KMS-11 (cell line): ENCODE measurements at regions not wholly inside any gene's neighbourhood (a gene's known extent, or its start where the extent isn't known, plus 50 kb on each side); places are given as distances from the start of the nearest gene placed in this dataset.

Source experiments
- H2AFZ ChIP-seq: fragments of 200-600 bp; sonication (generic); 2 replicates; pipeline ENCODE4 v1.6.1; 2016; ENCODE audit warnings: antibody characterized with exemption, mixed run types, low read depth
- H3K27ac ChIP-seq: fragments of 200-600 bp; sonication (generic); 2 replicates; pipeline ENCODE4 v1.6.1; 2016; ENCODE audit warnings: mild to moderate bottlenecking, mixed run types
- H3K27me3 ChIP-seq: fragments of 200-600 bp; sonication (generic); 2 replicates; pipeline ENCODE4 v1.6.1; 2017; ENCODE audit warnings: mild to moderate bottlenecking, low read depth, mixed run types, moderate library complexity; ENCODE audit not compliant: insufficient read depth
- H3K36me3 ChIP-seq: fragments of 200-600 bp; sonication (generic); 2 replicates; pipeline ENCODE4 v1.6.1; 2017; ENCODE audit warnings: mild to moderate bottlenecking, mixed run types; ENCODE audit not compliant: insufficient read depth
- H3K4me1 ChIP-seq: fragments of 200-600 bp; sonication (generic); 2 replicates; pipeline ENCODE4 v1.6.1; 2016; ENCODE audit warnings: mild to moderate bottlenecking, low read depth, mixed run types; ENCODE audit not compliant: poor library complexity, severe bottlenecking
- H3K4me2 ChIP-seq: fragments of 200-600 bp; sonication (generic); 2 replicates; pipeline ENCODE4 v1.7.0; 2016; ENCODE audit warnings: mild to moderate bottlenecking, mixed run types
- H3K4me3 ChIP-seq: fragments of 200-600 bp; sonication (generic); IDR thresholded peaks from 2 replicates; pipeline ENCODE4 v1.6.1; 2017; ENCODE audit warnings: low read depth, low read length, mixed read lengths; ENCODE audit not compliant: insufficient read depth
- H3K79me2 ChIP-seq: fragments of 200-600 bp; sonication (generic); 2 replicates; pipeline ENCODE4 v1.6.1; 2016; ENCODE audit warnings: low read depth, mixed run types; ENCODE audit not compliant: insufficient read depth
- H3K9ac ChIP-seq: fragments of 200-600 bp; sonication (generic); 2 replicates; pipeline ENCODE4 v1.6.1; 2016; ENCODE audit warnings: mild to moderate bottlenecking, mixed run types
- H4K20me1 ChIP-seq: fragments of 200-600 bp; sonication (generic); 2 replicates; pipeline ENCODE4 v1.6.1; 2016; ENCODE audit warnings: mild to moderate bottlenecking, mixed run types; ENCODE audit not compliant: insufficient read depth
- TF ChIP-seq, protein P1 (sequence below): fragments of 200-600 bp; sonication (generic); conservative IDR thresholded peaks from 2 replicates; pipeline ENCODE4 v1.6.1; 2017; ENCODE audit warnings: low read depth, mild to moderate bottlenecking, antibody characterized with exemption, low read length, moderate library complexity, mixed read lengths

DNA sequence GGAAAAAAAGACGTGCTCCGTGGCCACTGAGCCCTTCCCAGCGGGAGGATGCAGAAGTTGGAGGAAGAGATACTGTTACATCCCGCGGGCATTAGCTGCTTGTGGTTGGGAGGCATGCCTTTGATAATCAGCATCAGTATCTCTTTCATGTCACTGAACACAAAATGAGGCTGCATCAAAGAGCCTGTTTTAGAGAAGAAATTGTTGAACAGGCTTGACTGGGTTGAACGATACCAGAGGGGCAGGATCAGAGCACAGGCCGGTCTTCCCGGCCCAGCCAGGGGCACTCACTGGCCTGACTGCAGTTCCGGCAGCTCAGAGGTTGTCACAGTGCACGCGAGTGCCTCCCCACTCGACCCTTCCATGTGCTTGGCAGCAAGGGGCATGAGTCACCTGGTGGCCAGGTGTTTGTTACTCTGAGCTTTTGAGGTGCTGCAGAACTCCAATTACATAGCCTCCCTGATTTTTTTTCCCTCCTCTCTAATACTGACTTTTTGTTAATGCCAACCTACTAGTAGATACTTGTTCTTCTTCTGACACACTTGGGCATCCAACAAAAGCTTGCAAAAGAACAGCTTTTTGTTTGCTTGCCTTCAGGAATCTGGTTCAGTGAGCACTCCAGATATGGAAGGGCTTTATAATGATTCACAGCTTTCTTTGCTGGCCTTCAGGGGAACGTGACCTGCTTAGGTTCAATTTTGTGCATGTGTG lies 121.6 kb downstream of the VAPA start:
- Histone ChIP-seq H3K79me2 (no peaks in the 10 kb centered on the region), H3K4me2 (no peak overlapping the region), H2AFZ (no peak overlapping the region), H3K36me3 (no peaks in the 10 kb centered on the region), H3K9ac (no peak overlapping the region), H3K27ac (no peak overlapping the region), H3K4me3 (no peak overlapping the region), H4K20me1 (no peaks in the 10 kb centered on the region), H3K4me1 (no peaks in the 10 kb centered on the region), H3K27me3 (no peaks in the 10 kb centered on the region)
- TF ChIP-seq, protein P1, sequence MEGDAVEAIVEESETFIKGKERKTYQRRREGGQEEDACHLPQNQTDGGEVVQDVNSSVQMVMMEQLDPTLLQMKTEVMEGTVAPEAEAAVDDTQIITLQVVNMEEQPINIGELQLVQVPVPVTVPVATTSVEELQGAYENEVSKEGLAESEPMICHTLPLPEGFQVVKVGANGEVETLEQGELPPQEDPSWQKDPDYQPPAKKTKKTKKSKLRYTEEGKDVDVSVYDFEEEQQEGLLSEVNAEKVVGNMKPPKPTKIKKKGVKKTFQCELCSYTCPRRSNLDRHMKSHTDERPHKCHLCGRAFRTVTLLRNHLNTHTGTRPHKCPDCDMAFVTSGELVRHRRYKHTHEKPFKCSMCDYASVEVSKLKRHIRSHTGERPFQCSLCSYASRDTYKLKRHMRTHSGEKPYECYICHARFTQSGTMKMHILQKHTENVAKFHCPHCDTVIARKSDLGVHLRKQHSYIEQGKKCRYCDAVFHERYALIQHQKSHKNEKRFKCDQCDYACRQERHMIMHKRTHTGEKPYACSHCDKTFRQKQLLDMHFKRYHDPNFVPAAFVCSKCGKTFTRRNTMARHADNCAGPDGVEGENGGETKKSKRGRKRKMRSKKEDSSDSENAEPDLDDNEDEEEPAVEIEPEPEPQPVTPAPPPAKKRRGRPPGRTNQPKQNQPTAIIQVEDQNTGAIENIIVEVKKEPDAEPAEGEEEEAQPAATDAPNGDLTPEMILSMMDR: no peak

DNA sequence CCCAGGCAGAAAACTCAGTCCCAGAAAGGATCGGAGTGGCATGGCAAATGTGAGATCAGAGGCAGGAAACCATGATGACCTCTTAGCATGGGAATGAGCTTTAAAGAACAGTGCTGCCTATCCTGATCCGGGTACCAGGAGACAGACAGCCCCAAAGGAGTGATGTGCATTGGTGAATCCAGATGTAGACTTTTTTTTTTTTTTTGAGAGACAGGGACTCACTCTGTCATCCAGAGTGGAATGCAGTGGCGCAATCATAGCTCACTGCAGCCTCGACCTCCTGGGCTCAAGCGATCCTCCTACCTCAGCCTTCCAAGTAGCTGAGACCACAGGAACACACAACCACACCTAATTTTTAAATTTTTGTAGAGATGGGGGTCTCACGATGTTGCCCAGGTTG lies 122.7 kb downstream of the VAPA start:
- no peak overlapping the region for H3K27ac ChIP-seq
- no peak overlapping the region for H3K4me3 ChIP-seq
- H3K4me2 ChIP-seq: no peak overlapping the region
- H3K27me3 ChIP-seq: no peaks in the 10 kb centered on the region
- no peaks in the 10 kb centered on the region for H3K79me2 ChIP-seq
- no peaks in the 10 kb centered on the region for H4K20me1 ChIP-seq
- no peaks in the 10 kb centered on the region for H3K36me3 ChIP-seq
- no peaks in the 10 kb centered on the region for H3K4me1 ChIP-seq
- H2AFZ ChIP-seq: no peak overlapping the region
- TF ChIP-seq, protein P1: no peak
- H3K9ac ChIP-seq: no peak overlapping the region

- Histone ChIP-seq H3K9ac (no peak overlapping the region), H3K27me3 (no peaks in the 10 kb centered on the region), H3K4me1 (no peaks in the 10 kb centered on the region), H3K4me2 (no peak overlapping the region), H3K36me3 (no peaks in the 10 kb centered on the region), H3K79me2 (no peaks in the 10 kb centered on the region), H2AFZ (no peak overlapping the region), H3K4me3 (no peak overlapping the region), H4K20me1 (no peaks in the 10 kb centered on the region), H3K27ac (no peak overlapping the region)
- TF ChIP-seq, protein P1: no peak
Observed at GRCh38 chr18:10037181-10037580, 123.4 kb downstream of the VAPA start.

- no peak overlapping the region for H3K27ac ChIP-seq
- H3K27me3 ChIP-seq: no peaks in the 10 kb centered on the region
- no peaks in the 10 kb centered on the region for H3K79me2 ChIP-seq
- TF ChIP-seq, protein P1: no peak
- no peaks in the 10 kb centered on the region for H4K20me1 ChIP-seq
- H3K4me2 ChIP-seq: no peak overlapping the region
- no peak overlapping the region for H3K9ac ChIP-seq
- no peak overlapping the region for H2AFZ ChIP-seq
- no peaks in the 10 kb centered on the region for H3K4me1 ChIP-seq
- no peaks in the 10 kb centered on the region for H3K36me3 ChIP-seq
- H3K4me3 ChIP-seq: no peak overlapping the region
Observed at GRCh38 chr18:10038268-10038667, 124.5 kb downstream of the VAPA start.
